ENCODE measurements at regions not wholly inside any gene's neighbourhood (a gene's known extent, or its start where the extent isn't known, plus 50 kb on each side); places are given as distances from the start of the nearest gene placed in this dataset.

DNA sequence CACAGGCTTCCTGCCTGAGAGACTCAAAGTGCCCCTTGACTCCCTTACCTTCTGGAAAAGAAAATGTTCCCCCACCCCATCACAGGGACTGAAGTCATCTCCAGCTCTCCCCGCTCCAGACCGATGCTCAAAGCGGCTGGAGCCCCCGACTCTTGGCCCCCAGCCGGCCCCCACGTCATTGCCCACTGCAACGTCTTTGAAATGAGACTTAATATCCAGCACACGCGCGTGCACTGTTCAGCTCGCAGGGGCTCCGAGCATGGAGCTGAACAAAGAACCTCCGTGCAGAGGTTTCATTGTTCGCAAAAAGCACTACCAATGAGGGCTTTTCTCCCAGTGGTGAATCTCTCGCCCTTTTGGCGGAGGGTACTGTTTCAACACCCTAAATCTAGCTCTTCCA, 313.4 kb upstream of the SORL1-AS1 start:
- H3K36me3 Mint-ChIP-seq (ENCODE audit: unreplicated experiment), result no peaks in the 10 kb centered on the region
- H3K27ac Mint-ChIP-seq (ENCODE audit: unreplicated experiment), result no peak overlapping the region
- DNase-seq, result no peak
- no peak overlapping the region for H3K4me3 Mint-ChIP-seq (ENCODE audit: unreplicated experiment)
- peaks cover 3% of the 10 kb centered on the region for H3K27me3 Mint-ChIP-seq (ENCODE audit: unreplicated experiment)
- peaks cover 10% of the 10 kb centered on the region for H3K4me1 Mint-ChIP-seq (ENCODE audit: low read depth, unreplicated experiment)
- TF ChIP-seq, protein P1, sequence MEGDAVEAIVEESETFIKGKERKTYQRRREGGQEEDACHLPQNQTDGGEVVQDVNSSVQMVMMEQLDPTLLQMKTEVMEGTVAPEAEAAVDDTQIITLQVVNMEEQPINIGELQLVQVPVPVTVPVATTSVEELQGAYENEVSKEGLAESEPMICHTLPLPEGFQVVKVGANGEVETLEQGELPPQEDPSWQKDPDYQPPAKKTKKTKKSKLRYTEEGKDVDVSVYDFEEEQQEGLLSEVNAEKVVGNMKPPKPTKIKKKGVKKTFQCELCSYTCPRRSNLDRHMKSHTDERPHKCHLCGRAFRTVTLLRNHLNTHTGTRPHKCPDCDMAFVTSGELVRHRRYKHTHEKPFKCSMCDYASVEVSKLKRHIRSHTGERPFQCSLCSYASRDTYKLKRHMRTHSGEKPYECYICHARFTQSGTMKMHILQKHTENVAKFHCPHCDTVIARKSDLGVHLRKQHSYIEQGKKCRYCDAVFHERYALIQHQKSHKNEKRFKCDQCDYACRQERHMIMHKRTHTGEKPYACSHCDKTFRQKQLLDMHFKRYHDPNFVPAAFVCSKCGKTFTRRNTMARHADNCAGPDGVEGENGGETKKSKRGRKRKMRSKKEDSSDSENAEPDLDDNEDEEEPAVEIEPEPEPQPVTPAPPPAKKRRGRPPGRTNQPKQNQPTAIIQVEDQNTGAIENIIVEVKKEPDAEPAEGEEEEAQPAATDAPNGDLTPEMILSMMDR (IDR thresholded peaks at IDR 0.05; ENCODE audit: partially characterized antibody, unreplicated experiment), result no peak
- H3K9me3 Mint-ChIP-seq (ENCODE audit: unreplicated experiment), result no peaks in the 10 kb centered on the region

DNA sequence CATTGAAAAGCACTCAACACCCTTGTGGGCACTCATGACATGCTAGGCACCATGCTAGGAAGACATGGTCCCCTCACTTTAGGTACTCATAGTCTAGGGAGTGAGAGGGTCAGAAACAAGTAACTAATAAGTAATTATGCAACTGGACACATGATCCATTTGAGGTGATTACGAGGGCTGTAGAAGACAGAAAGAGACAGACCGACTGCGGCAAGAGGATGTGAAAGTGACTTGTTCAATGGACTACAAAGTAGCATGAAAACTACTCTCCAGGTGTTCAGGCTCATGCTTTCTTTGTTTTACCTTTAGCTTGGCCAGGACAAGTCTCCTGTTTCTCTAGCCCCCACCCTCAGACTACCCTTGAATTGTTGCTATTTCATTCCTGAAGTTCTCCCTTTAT, 310.8 kb upstream of the SORL1-AS1 start:
- H3K27me3 Mint-ChIP-seq (ENCODE audit: unreplicated experiment), result peaks cover 3% of the 10 kb centered on the region
- no peaks in the 10 kb centered on the region for H3K9me3 Mint-ChIP-seq (ENCODE audit: unreplicated experiment)
- TF ChIP-seq, protein P1 (IDR thresholded peaks at IDR 0.05; ENCODE audit: partially characterized antibody, unreplicated experiment), result no peak
- no peaks in the 10 kb centered on the region for H3K36me3 Mint-ChIP-seq (ENCODE audit: unreplicated experiment)
- DNase-seq, result no peak
- H3K4me1 Mint-ChIP-seq (ENCODE audit: low read depth, unreplicated experiment), result peaks cover 10% of the 10 kb centered on the region
- H3K4me3 Mint-ChIP-seq (ENCODE audit: unreplicated experiment), result no peak overlapping the region
- no peak overlapping the region for H3K27ac Mint-ChIP-seq (ENCODE audit: unreplicated experiment)

DNA sequence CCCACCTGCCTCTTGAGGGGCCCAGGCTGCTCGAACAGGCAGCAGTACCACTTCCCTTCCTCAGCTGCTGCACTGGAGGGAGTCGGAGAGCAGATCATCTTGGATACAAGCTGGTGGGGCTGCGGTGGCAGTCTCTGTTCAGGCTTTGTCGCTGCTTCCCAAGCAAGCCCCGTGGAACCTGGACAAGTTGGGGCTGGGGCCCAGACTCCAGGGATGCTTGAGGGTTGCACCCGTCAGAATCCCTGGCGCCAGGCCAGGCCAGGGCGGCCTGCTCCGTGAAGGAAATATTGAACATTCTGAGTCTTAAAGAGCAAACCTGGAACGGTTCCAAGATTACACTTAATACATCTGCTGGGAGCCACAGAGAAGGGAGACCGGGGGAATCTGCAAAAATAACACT, 310.1 kb upstream of the SORL1-AS1 start:
- no peak overlapping the region for H3K4me3 Mint-ChIP-seq (ENCODE audit: unreplicated experiment)
- TF ChIP-seq, protein P1 (IDR thresholded peaks at IDR 0.05; ENCODE audit: partially characterized antibody, unreplicated experiment), result no peak
- peak; percentile 28 for DNase-seq
- H3K9me3 Mint-ChIP-seq (ENCODE audit: unreplicated experiment), result no peaks in the 10 kb centered on the region
- peaks cover 10% of the 10 kb centered on the region for H3K4me1 Mint-ChIP-seq (ENCODE audit: low read depth, unreplicated experiment)
- H3K27ac Mint-ChIP-seq (ENCODE audit: unreplicated experiment), result peak overlapping the region; percentile 49
- no peaks in the 10 kb centered on the region for H3K36me3 Mint-ChIP-seq (ENCODE audit: unreplicated experiment)
- H3K27me3 Mint-ChIP-seq (ENCODE audit: unreplicated experiment), result peaks cover 3% of the 10 kb centered on the region

DNA sequence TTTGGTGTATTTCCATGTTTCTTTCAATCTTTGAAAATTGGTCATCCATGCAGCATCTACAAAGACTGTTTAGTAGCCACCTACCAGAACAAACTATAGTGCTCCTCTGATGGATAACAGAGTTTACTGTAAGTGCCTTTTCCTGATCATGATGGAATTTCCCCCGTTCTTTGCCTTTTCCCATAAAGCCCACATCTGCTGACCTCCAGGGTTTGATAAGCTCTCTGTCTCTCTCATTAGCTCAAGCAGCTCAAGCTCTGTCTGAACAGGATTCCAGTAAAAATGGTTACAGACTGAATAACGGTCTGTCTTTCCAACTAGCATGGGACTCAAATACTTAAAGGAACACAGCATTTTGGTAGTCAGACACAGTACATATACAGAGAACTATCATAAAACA, 308.4 kb upstream of the SORL1-AS1 start:
- TF ChIP-seq, protein P1 (IDR thresholded peaks at IDR 0.05; ENCODE audit: partially characterized antibody, unreplicated experiment), result no peak
- peaks cover 3% of the 10 kb centered on the region for H3K27me3 Mint-ChIP-seq (ENCODE audit: unreplicated experiment)
- H3K36me3 Mint-ChIP-seq (ENCODE audit: unreplicated experiment), result no peaks in the 10 kb centered on the region
- no peak overlapping the region for H3K27ac Mint-ChIP-seq (ENCODE audit: unreplicated experiment)
- no peak for DNase-seq
- H3K9me3 Mint-ChIP-seq (ENCODE audit: unreplicated experiment), result no peaks in the 10 kb centered on the region
- no peak overlapping the region for H3K4me3 Mint-ChIP-seq (ENCODE audit: unreplicated experiment)
- H3K4me1 Mint-ChIP-seq (ENCODE audit: low read depth, unreplicated experiment), result peaks cover 10% of the 10 kb centered on the region

DNA sequence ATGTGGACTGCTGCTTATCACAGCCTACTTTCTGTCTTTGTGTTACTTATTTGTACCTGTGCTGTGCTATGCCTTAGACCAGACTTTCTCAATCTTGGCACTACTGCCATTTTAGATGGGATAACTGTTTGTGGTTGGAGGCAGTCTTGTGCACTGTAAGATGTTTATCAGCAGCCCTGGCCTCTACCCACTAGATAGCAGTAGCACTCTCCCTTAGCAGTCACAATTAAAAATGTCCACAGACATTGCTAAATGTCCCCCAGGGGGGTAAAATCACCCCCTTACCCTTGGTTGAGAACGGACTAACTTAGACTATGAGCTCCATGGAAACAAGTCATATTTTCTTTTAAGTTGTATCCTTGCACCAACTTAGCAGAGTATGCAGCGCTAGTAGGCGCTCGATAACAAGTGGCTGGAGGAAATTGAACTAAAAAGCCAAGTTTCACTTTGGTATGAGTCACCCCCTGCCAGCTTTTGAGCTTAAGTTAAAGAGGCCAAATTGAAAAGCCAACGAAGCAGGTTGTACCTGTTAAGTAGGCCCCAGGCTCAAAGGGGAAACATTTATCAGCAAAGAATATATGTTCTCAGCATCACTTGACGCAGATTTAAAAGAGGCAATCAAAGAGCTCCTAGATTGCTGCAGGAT, 304.8 kb upstream of the SORL1-AS1 start:
- no peak for DNase-seq
- H3K4me3 Mint-ChIP-seq (ENCODE audit: unreplicated experiment), result no peak overlapping the region
- H3K27ac Mint-ChIP-seq (ENCODE audit: unreplicated experiment), result no peak overlapping the region
- no peaks in the 10 kb centered on the region for H3K36me3 Mint-ChIP-seq (ENCODE audit: unreplicated experiment)
- TF ChIP-seq, protein P1 (IDR thresholded peaks at IDR 0.05; ENCODE audit: partially characterized antibody, unreplicated experiment), result no peak
- no peaks in the 10 kb centered on the region for H3K9me3 Mint-ChIP-seq (ENCODE audit: unreplicated experiment)
- H3K4me1 Mint-ChIP-seq (ENCODE audit: low read depth, unreplicated experiment), result peaks cover 2% of the 10 kb centered on the region
- no peaks in the 10 kb centered on the region for H3K27me3 Mint-ChIP-seq (ENCODE audit: unreplicated experiment)
